Endothelial cell of umbilical vein (primary cell): ENCODE measurements at regions not wholly inside any gene's neighbourhood (a gene's known extent, or its start where the extent isn't known, plus 50 kb on each side); places are given as distances from the start of the nearest gene placed in this dataset.

Experiments
- CTCF ChIP-seq, 2 donors: IDR thresholded peaks; 1 replicate in 1 of 2; 2 replicates in 1 of 2; pipeline ENCODE4 v1.5.1; 2011; ENCODE audit warnings: low read length in 2 of 2, mild to moderate bottlenecking in 2 of 2, moderate library complexity in 2 of 2, control low read depth in 1 of 2, inconsistent platforms in 1 of 2, low read depth in 1 of 2; ENCODE audit not compliant: insufficient read depth in 1 of 2; ENCODE audit errors: extremely low read depth in 1 of 2
- EZH2 ChIP-seq: IDR thresholded peaks from 2 replicates; pipeline ENCODE4 v1.6.1; 2012; ENCODE audit warnings: borderline replicate concordance, low read depth, mild to moderate bottlenecking, moderate library complexity, low read length, inconsistent platforms; ENCODE audit not compliant: severe bottlenecking
- FOS ChIP-seq: IDR thresholded peaks from 2 replicates; pipeline ENCODE4 v1.6.1; 2011; ENCODE audit warnings: mild to moderate bottlenecking, low read length, moderate library complexity, borderline replicate concordance; ENCODE audit not compliant: insufficient read depth
- JUN ChIP-seq: IDR thresholded peaks from 2 replicates; pipeline ENCODE4 v1.6.1; 2011; ENCODE audit warnings: borderline replicate concordance, low read depth; ENCODE audit not compliant: insufficient read length, insufficient read depth
- POLR2A ChIP-seq: IDR thresholded peaks from 2 replicates; pipeline ENCODE4 v1.6.1; 2012; ENCODE audit warnings: low read depth, mild to moderate bottlenecking, control low read depth, low read length
- POLR2AphosphoS5 ChIP-seq: IDR thresholded peaks from 2 replicates; pipeline ENCODE4 v1.6.1; 2012; ENCODE audit warnings: low read depth, mild to moderate bottlenecking, control low read depth, low read length, moderate library complexity; ENCODE audit not compliant: insufficient read depth

- TF ChIP-seq POLR2AphosphoS5 (no peak), POLR2A (no peak), JUN (no peak), CTCF (IDR thresholded peaks at IDR 0.05; ENCODE audit: extremely low read depth in 1 of 2, insufficient read depth in 1 of 2, low read depth in 1 of 2, low read length in 2 of 2) (no peak), EZH2 (no peak), FOS (no peak)
These were observed 451.3 kb upstream of the MBL2 start for GRCh38 chr10:53223851-53224250.
